ENCODE measurements at regions not wholly inside any gene's neighbourhood (a gene's known extent, or its start where the extent isn't known, plus 50 kb on each side); places are given as distances from the start of the nearest gene placed in this dataset.

GRCh38 chr18:59990121-59990823 is 90.5 kb downstream of the PMAIP1 start:
- no peaks in the 10 kb centered on the region for H3K9me3 ChIP-seq
- no peaks in the 10 kb centered on the region for H3K27me3 ChIP-seq
- 70% methylated on average over 1 of the region's 1 CpG for WGBS
- no peak overlapping the region for H3K27ac ChIP-seq (replicated peaks in 1 of 4)
- no peak overlapping the region for H3K4me3 ChIP-seq
- H3K36me3 ChIP-seq = no peaks in the 10 kb centered on the region
- H3K4me1 ChIP-seq = no peaks in the 10 kb centered on the region
- no peak for DNase-seq (ENCODE audit: extremely low spot score)
- intact Hi-C loops (cut with DNase I) = loop anchor here (2.0 kb wide), 1 partner anchor 559 kb away; no protein-coding TSS in a partner anchor
- TF ChIP-seq POLR2AphosphoS5 (IDR thresholded peaks at IDR 0.05) (no peak), EP300 (IDR thresholded peaks at IDR 0.05) (no peak), CTCF (IDR thresholded peaks at IDR 0.05) (no peak), POLR2A (IDR thresholded peaks at IDR 0.05; ENCODE audit: low read depth) (no peak)

GRCh38 chr18:59988098-59988706 is 88.4 kb downstream of the PMAIP1 start:
- no peak overlapping the region for H3K27ac ChIP-seq (replicated peaks in 1 of 4)
- H3K4me1 ChIP-seq = no peaks in the 10 kb centered on the region
- no peaks in the 10 kb centered on the region for H3K27me3 ChIP-seq
- no peak for DNase-seq (ENCODE audit: extremely low spot score)
- no peak overlapping the region for H3K4me3 ChIP-seq
- intact Hi-C loops (cut with DNase I) = loop anchor here (5.0 kb wide), 1 partner anchor 1514 kb away; no protein-coding TSS in a partner anchor
- TF ChIP-seq POLR2AphosphoS5 (IDR thresholded peaks at IDR 0.05) (no peak), CTCF (IDR thresholded peaks at IDR 0.05) (peak; percentile 85 to 93 (median 91)), EP300 (IDR thresholded peaks at IDR 0.05) (no peak), POLR2A (IDR thresholded peaks at IDR 0.05; ENCODE audit: low read depth) (no peak)
- H3K36me3 ChIP-seq = no peaks in the 10 kb centered on the region
- 19% methylated on average over 5 of the region's 5 CpGs for WGBS
- H3K9me3 ChIP-seq = no peaks in the 10 kb centered on the region

- WGBS = 68% methylated on average over 4 of the region's 4 CpGs
Measured at GRCh38 chr18:59987102-59987501, 87.3 kb downstream of the PMAIP1 start.

GRCh38 chr18:59986139-59986538 is 86.3 kb downstream of the PMAIP1 start:
- DNase-seq (ENCODE audit: extremely low spot score) = no peak
- 81% methylated on average over 11 of the region's 11 CpGs for WGBS
- intact Hi-C loops (cut with DNase I) = loop anchor here (5.0 kb wide), 1 partner anchor 1516 kb away; no protein-coding TSS in a partner anchor

More at GRCh38 chr18:59987102-59987501, 87.3 kb downstream of the PMAIP1 start:
- Histone ChIP-seq H3K27me3 (no peaks in the 10 kb centered on the region), H3K4me3 (no peak overlapping the region), H3K9me3 (no peaks in the 10 kb centered on the region), H3K4me1 (no peaks in the 10 kb centered on the region), H3K36me3 (no peaks in the 10 kb centered on the region), H3K27ac (replicated peaks in 1 of 4) (no peak overlapping the region)
- intact Hi-C loops (cut with DNase I) = loop anchor here (5.0 kb wide), 1 partner anchor 1515 kb away; no protein-coding TSS in a partner anchor
- no peak for TF ChIP-seq POLR2AphosphoS5 (IDR thresholded peaks at IDR 0.05)
- TF ChIP-seq POLR2A (IDR thresholded peaks at IDR 0.05; ENCODE audit: low read depth) = no peak
- no peak for TF ChIP-seq EP300 (IDR thresholded peaks at IDR 0.05)
- TF ChIP-seq CTCF (IDR thresholded peaks at IDR 0.05) = no peak
- no peak for DNase-seq (ENCODE audit: extremely low spot score)

GRCh38 chr18:59985289-59985688 is 85.5 kb downstream of the PMAIP1 start:
- 94% methylated on average over 5 of the region's 5 CpGs for WGBS
- no peaks in the 10 kb centered on the region for H3K4me1 ChIP-seq
- no peak overlapping the region for H3K27ac ChIP-seq (replicated peaks in 1 of 4)
- intact Hi-C loops (cut with DNase I) = loop anchor here (5.0 kb wide), 1 partner anchor 1517 kb away; no protein-coding TSS in a partner anchor
- no peak for DNase-seq (ENCODE audit: extremely low spot score)
- H3K9me3 ChIP-seq = no peaks in the 10 kb centered on the region
- TF ChIP-seq CTCF (IDR thresholded peaks at IDR 0.05) (no peak), POLR2A (IDR thresholded peaks at IDR 0.05; ENCODE audit: low read depth) (no peak), EP300 (IDR thresholded peaks at IDR 0.05) (no peak), POLR2AphosphoS5 (IDR thresholded peaks at IDR 0.05) (no peak)
- H3K4me3 ChIP-seq = no peak overlapping the region
- H3K36me3 ChIP-seq = no peaks in the 10 kb centered on the region
- no peaks in the 10 kb centered on the region for H3K27me3 ChIP-seq

More at GRCh38 chr18:59986139-59986538, 86.3 kb downstream of the PMAIP1 start:
- no peak for TF ChIP-seq EP300 (IDR thresholded peaks at IDR 0.05)
- H3K4me1 ChIP-seq = no peaks in the 10 kb centered on the region
- H3K27me3 ChIP-seq = no peaks in the 10 kb centered on the region
- H3K4me3 ChIP-seq = no peak overlapping the region
- no peaks in the 10 kb centered on the region for H3K9me3 ChIP-seq
- no peak overlapping the region for H3K27ac ChIP-seq (replicated peaks in 1 of 4)
- H3K36me3 ChIP-seq = no peaks in the 10 kb centered on the region
